Heart right ventricle (tissue), 16 donors: ENCODE measurements at regions not wholly inside any gene's neighbourhood (a gene's known extent, or its start where the extent isn't known, plus 50 kb on each side); places are given as distances from the start of the nearest gene placed in this dataset.
A peak's percentile ranks its signal among the peaks of the same experiment; 100 is the strongest.

ENCODE experiments used
- ATAC-seq, 8 donors: fragments of 200-7000 bp; cut with Tn5 transposase; one replicate each; pipeline ENCODE4 v1.9.1; 2020; ENCODE audit warnings: mild to moderate bottlenecking in 8 of 8, moderate library complexity in 8 of 8, moderate number of reproducible peaks in 1 of 8
- DNase-seq, 2 donors: peaks; one replicate each; pipeline ENCODE4 v3.0.0-alpha.2; 2020
- H3K27ac ChIP-seq, 10 donors: fragments of 200-600 bp; sonication (generic) in 2 of 10; one replicate each; pipeline versions ENCODE4 v1.5.0 to v1.8.0; 2020 to 2022; ENCODE audit warnings: mild to moderate bottlenecking in 3 of 10
- H3K27me3 ChIP-seq, 7 donors: fragments of 200-600 bp; one replicate each; pipeline ENCODE4 v1.8.0; 2021 to 2022; ENCODE audit warnings: mild to moderate bottlenecking in 2 of 7
- H3K36me3 ChIP-seq, 9 donors: fragments of 200-600 bp; sonication (generic) in 1 of 9; one replicate each; pipeline versions ENCODE4 v1.5.0 to v1.8.0; 2020 to 2022; ENCODE audit warnings: mild to moderate bottlenecking in 2 of 9
- H3K4me1 ChIP-seq, 9 donors: fragments of 200-600 bp; sonication (generic) in 1 of 9; one replicate each; pipeline versions ENCODE4 v1.5.0 to v1.8.0; 2020 to 2022; ENCODE audit warnings: mild to moderate bottlenecking in 4 of 9
- H3K4me3 ChIP-seq, 10 donors: fragments of 200-600 bp; sonication (generic) in 2 of 10; one replicate each; pipeline versions ENCODE4 v1.5.0 to v1.8.0; 2020 to 2022; ENCODE audit warnings: mild to moderate bottlenecking in 7 of 10, moderate library complexity in 2 of 10
- H3K9me3 ChIP-seq, 11 donors: fragments of 200-600 bp in 10 of 11; sonication (generic) in 2 of 11; one replicate each; pipeline versions ENCODE4 v1.5.0 to v1.8.0; 2013 to 2022; ENCODE audit warnings: mild to moderate bottlenecking in 2 of 11, control low read depth in 1 of 11, moderate library complexity in 1 of 11
- CTCF ChIP-seq, 9 donors: fragments of 200-600 bp; sonication (generic) in 2 of 9; IDR thresholded peaks; one replicate each; pipeline versions ENCODE4 v1.5.0 to v1.8.0; 2021 to 2022; ENCODE audit warnings: antibody characterized with exemption in 9 of 9, mild to moderate bottlenecking in 5 of 9, moderate library complexity in 1 of 9
- WGBS, 2 donors: extraction: QIAGEN DNeasy Blood & Tissue Kit; methylation state at CpG; one replicate each; pipeline ENCODE4 v1.1.7; 2013; ENCODE audit warnings: inconsistent platforms in 1 of 2; 5-methylcytosine and 5-hydroxymethylcytosine counted together
- intact Hi-C, 10 donors: fragments of 100-400 bp; cut with DNase I; formaldehyde crosslinking; loops; one replicate each; pipeline versions ENCODE4 v1.11.1 to v1.14.2; 2022
- donor health status: Arrhythmogenic right ventricular cardiomyopathy.
- donor health status: ischemic (EF 13 %, LVEDD 7.1; RV severe dilation, severe dysfunction).
- donor health status: healthy with polysubstance abuse.
- donor health status: DM: no; HTN: yes; CAD: no.
- donor health status: DM: no; HTN: no; CAD: no.
- donor health status: ischemic (EF 25% LVEDD 6.9; RV normal size, moderate dysfunction).
- donor health status: ischemic (EF 25% LVEDD 5.7; RV mildly dilated, moderate dysfunction).
- donor health status: healthy.
- donor health status: DM: yes; HTN: yes; CAD: no.
- donor health status: Ischemic cardiomyopathy.
- donor health status: ischemic (EF 35%, LVEDD 5.7; RV mildly dilated, moderate dysfunction).
- donor health status: nonischemic (EF 11% LVEDD 7.7; RV severe dilation, severe dysfunction).
- donor health status: DM: yes; HTN: yes; CAD: no.
- donor health status: PGD.
- donor health status: ischemic (EF 29% LVEDD 5.4; RV normal size, mild dysfunction).
- donor health status: nonischemic (EF 23%, LVEDD 6.1; RV moderate dilation, normal function).

GRCh38 chr2:65527451-65528240 lies 95.2 kb upstream of the SPRED2 start:
- Histone ChIP-seq H3K36me3 (no peaks in the 10 kb centered on the region), H3K27ac (no peak overlapping the region), H3K4me3 (no peak overlapping the region), H3K9me3 (no peaks in the 10 kb centered on the region), H3K4me1 (peaks cover 0 to 3% (median 0%) of the 10 kb centered on the region in 9 donors), H3K27me3 (no peaks in the 10 kb centered on the region)
- ATAC-seq (no peak), DNase-seq (no peak)
- WGBS, 2 donors, result 59 to 61% methylated on average over 4 of the region's 4 CpGs
- TF ChIP-seq CTCF (IDR thresholded peaks at IDR 0.05), result no peak
- intact Hi-C loops, result no loop called here

- DNase-seq, result no peak
- ATAC-seq, result peak in 1 of 8 donors; percentile 25
- WGBS, 2 donors, result 64 to 65% methylated on average over 4 of the region's 4 CpGs
- TF ChIP-seq CTCF (IDR thresholded peaks at IDR 0.05), result no peak
- Histone ChIP-seq H3K4me3 (no peak overlapping the region), H3K27me3 (no peaks in the 10 kb centered on the region), H3K27ac (peak overlapping the region in 3 of 10 donors; percentile 6 to 54 (median 8)), H3K4me1 (peaks cover 0 to 3% (median 0%) of the 10 kb centered on the region in 9 donors), H3K9me3 (no peaks in the 10 kb centered on the region), H3K36me3 (no peaks in the 10 kb centered on the region)
- intact Hi-C loops, result no loop called here
These were observed 93.3 kb upstream of the SPRED2 start for GRCh38 chr2:65525616-65526231.

- H3K4me1 ChIP-seq, result peaks cover 0 to 2% (median 0%) of the 10 kb centered on the region in 9 donors
- WGBS, 2 donors, result 95 to 97% methylated on average over 4 of the region's 4 CpGs
- H3K9me3 ChIP-seq, result peaks cover 0 to 4% (median 0%) of the 10 kb centered on the region in 11 donors
- DNase-seq, result no peak
- intact Hi-C loops, result no loop called here
- TF ChIP-seq CTCF (IDR thresholded peaks at IDR 0.05), result no peak
- H3K27ac ChIP-seq, result no peak overlapping the region
- H3K4me3 ChIP-seq, result no peak overlapping the region
- no peaks in the 10 kb centered on the region for H3K27me3 ChIP-seq
- no peaks in the 10 kb centered on the region for H3K36me3 ChIP-seq
- no peak for ATAC-seq
These were observed 90.5 kb upstream of the SPRED2 start for GRCh38 chr2:65522922-65523321.

GRCh38 chr2:65518751-65519150 lies 86.4 kb upstream of the SPRED2 start:
- no peak for TF ChIP-seq CTCF (IDR thresholded peaks at IDR 0.05)
- intact Hi-C loops, result no loop called here
- no peaks in the 10 kb centered on the region for H3K27me3 ChIP-seq
- DNase-seq, result no peak
- WGBS, 2 donors, result 96 to 97% methylated on average over 1 of the region's 1 CpG
- no peak overlapping the region for H3K27ac ChIP-seq
- no peak for ATAC-seq
- no peak overlapping the region for H3K4me3 ChIP-seq
- no peaks in the 10 kb centered on the region for H3K36me3 ChIP-seq
- no peaks in the 10 kb centered on the region for H3K4me1 ChIP-seq
- H3K9me3 ChIP-seq, result peaks cover 0 to 4% (median 0%) of the 10 kb centered on the region in 11 donors
